Mesendoderm (in vitro differentiated cells): ENCODE measurements at regions not wholly inside any gene's neighbourhood (a gene's known extent, or its start where the extent isn't known, plus 50 kb on each side); places are given as distances from the start of the nearest gene placed in this dataset.

Source experiments
- DNase-seq: peaks from one replicate; pipeline ENCODE4 v3.0.0; 2013
- H2AK5ac ChIP-seq: 2 replicates; pipeline ENCODE4 v1.6.1; 2013; ENCODE audit warnings: low read length, inconsistent platforms
- H2BK120ac ChIP-seq: 2 replicates; pipeline ENCODE4 v1.6.1; 2013; ENCODE audit warnings: low read depth, mild to moderate bottlenecking, low read length, moderate library complexity, mixed read lengths
- H2BK15ac ChIP-seq: replicated peaks from 2 replicates; pipeline ENCODE4 v1.6.1; 2013; ENCODE audit warnings: low read depth, mild to moderate bottlenecking, moderate library complexity
- H2BK5ac ChIP-seq: 2 replicates; pipeline ENCODE4 v1.6.1; 2013; ENCODE audit warnings: low read length, inconsistent platforms
- H3K18ac ChIP-seq: 2 replicates; pipeline ENCODE4 v1.6.1; 2013; ENCODE audit warnings: mild to moderate bottlenecking, low read length, mixed read lengths
- H3K23ac ChIP-seq: one replicate; pipeline ENCODE4 v1.6.1; 2013; ENCODE audit warnings: low read length
- H3K27ac ChIP-seq: 2 replicates; pipeline ENCODE4 v1.5.1; 2013; ENCODE audit warnings: low read depth, mild to moderate bottlenecking, inconsistent platforms, low read length, moderate library complexity
- H3K27me3 ChIP-seq: 2 replicates; pipeline ENCODE4 v1.6.1; 2013; ENCODE audit warnings: low read length, control low read depth, mild to moderate bottlenecking, inconsistent platforms; ENCODE audit not compliant: insufficient read depth, poor library complexity
- H3K36me3 ChIP-seq: 2 replicates; pipeline ENCODE4 v1.6.1; 2013; ENCODE audit warnings: low read length, inconsistent platforms; ENCODE audit not compliant: control insufficient read depth, insufficient read depth
- H3K4ac ChIP-seq: one replicate; pipeline ENCODE4 v1.6.1; 2013; ENCODE audit warnings: low read depth, mild to moderate bottlenecking, low read length, moderate library complexity
- H3K4me1 ChIP-seq: 2 replicates; pipeline ENCODE4 v1.6.1; 2013; ENCODE audit warnings: low read depth, low read length, inconsistent platforms; ENCODE audit not compliant: control insufficient read depth
- H3K4me2 ChIP-seq: 2 replicates; pipeline ENCODE4 v1.6.1; 2013; ENCODE audit warnings: low read length
- H3K4me3 ChIP-seq: 2 replicates; pipeline ENCODE4 v1.5.1; 2013; ENCODE audit warnings: mild to moderate bottlenecking, low read length
- H3K56ac ChIP-seq: one replicate; pipeline ENCODE4 v1.6.1; 2013; ENCODE audit warnings: low read length
- H3K79me1 ChIP-seq: 2 replicates; pipeline ENCODE4 v1.6.1; 2013; ENCODE audit warnings: low read length, inconsistent platforms
- H3K79me2 ChIP-seq: 2 replicates; pipeline ENCODE4 v1.6.1; 2013; ENCODE audit warnings: mild to moderate bottlenecking, low read length; ENCODE audit not compliant: control insufficient read depth, insufficient read depth
- H3K9ac ChIP-seq: 2 replicates; pipeline ENCODE4 v1.6.1; 2013; ENCODE audit warnings: low read length, inconsistent platforms
- H4K5ac ChIP-seq: one replicate; pipeline ENCODE4 v1.6.1; 2013; ENCODE audit warnings: low read length
- H4K8ac ChIP-seq: one replicate; pipeline ENCODE4 v1.6.1; 2013; ENCODE audit warnings: low read depth, mild to moderate bottlenecking, control low read depth, low read length, moderate library complexity
- WGBS: extraction: QIAGEN DNeasy Blood & Tissue Kit; methylation state at CpG from one replicate; pipeline ENCODE4 v1.1.7; 2013; ENCODE audit warnings: low lambda C conversion rate, missing lambda C conversion rate; ENCODE audit not compliant: insufficient coverage; ENCODE audit errors: extremely low coverage; 5-methylcytosine and 5-hydroxymethylcytosine counted together

DNA sequence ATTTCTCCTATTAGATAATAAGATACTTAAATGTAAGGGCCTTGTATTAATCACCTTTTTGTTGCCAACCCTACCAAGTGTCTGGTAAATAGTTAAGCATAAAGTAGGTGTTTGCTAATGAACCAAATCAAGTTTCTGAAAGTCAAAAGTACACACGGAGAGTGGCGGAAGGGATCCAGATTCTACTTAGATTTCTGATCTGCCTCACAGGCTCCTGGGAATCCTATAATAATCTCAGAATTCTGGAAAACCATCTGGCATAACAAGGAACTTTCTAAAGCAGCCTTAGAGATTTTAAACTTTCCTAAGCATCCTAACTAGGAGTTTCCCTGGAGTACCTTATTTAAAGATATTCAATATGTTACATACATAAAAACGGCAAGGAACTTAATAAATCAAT, 363.2 kb upstream of the SMC2 start:
- Histone ChIP-seq H4K5ac (no peak overlapping the region), H3K36me3 (no peaks in the 10 kb centered on the region), H3K4me2 (no peak overlapping the region), H3K18ac (no peak overlapping the region), H3K79me2 (no peaks in the 10 kb centered on the region), H3K27me3 (no peaks in the 10 kb centered on the region), H2BK5ac (no peak overlapping the region), H3K27ac (no peak overlapping the region), H3K4me1 (no peaks in the 10 kb centered on the region), H3K56ac (no peak overlapping the region), H2BK120ac (no peak overlapping the region), H2BK15ac (no peak overlapping the region), H3K23ac (no peak overlapping the region), H3K4me3 (no peak overlapping the region), H3K9ac (no peak overlapping the region), H3K4ac (no peak overlapping the region), H4K8ac (no peak overlapping the region), H2AK5ac (no peak overlapping the region), H3K79me1 (no peaks in the 10 kb centered on the region)
- no peak for DNase-seq
- WGBS, result no CpG with 5 or more reads among the region's 3 CpGs

GRCh38 chr9:103731541-103731940, 362.6 kb upstream of the SMC2 start:
- no peak overlapping the region for H3K4me3 ChIP-seq

GRCh38 chr9:103734471-103734870, 359.6 kb upstream of the SMC2 start:
- H3K4me1 ChIP-seq, result no peaks in the 10 kb centered on the region
- H2AK5ac ChIP-seq, result no peak overlapping the region
- no peak overlapping the region for H2BK15ac ChIP-seq
- no peak overlapping the region for H2BK120ac ChIP-seq
- H4K5ac ChIP-seq, result no peak overlapping the region
- no peak overlapping the region for H4K8ac ChIP-seq
- no peak overlapping the region for H3K4me3 ChIP-seq
- no peaks in the 10 kb centered on the region for H3K36me3 ChIP-seq
- H3K23ac ChIP-seq, result no peak overlapping the region
- no CpG with 5 or more reads among the region's 1 CpG for WGBS
- H3K27ac ChIP-seq, result no peak overlapping the region
- no peak overlapping the region for H3K9ac ChIP-seq
- H3K79me2 ChIP-seq, result no peaks in the 10 kb centered on the region
- no peak overlapping the region for H3K56ac ChIP-seq
- H3K18ac ChIP-seq, result no peak overlapping the region
- no peak for DNase-seq
- no peak overlapping the region for H3K4ac ChIP-seq
- H3K79me1 ChIP-seq, result no peaks in the 10 kb centered on the region
- H2BK5ac ChIP-seq, result no peak overlapping the region
- no peak overlapping the region for H3K4me2 ChIP-seq
- no peaks in the 10 kb centered on the region for H3K27me3 ChIP-seq

More at GRCh38 chr9:103731541-103731940, 362.6 kb upstream of the SMC2 start:
- no peak for DNase-seq
- Histone ChIP-seq H4K8ac (no peak overlapping the region), H3K27me3 (no peaks in the 10 kb centered on the region), H3K56ac (no peak overlapping the region), H3K79me1 (no peaks in the 10 kb centered on the region), H3K4me1 (no peaks in the 10 kb centered on the region), H4K5ac (no peak overlapping the region), H3K4me2 (no peak overlapping the region), H2AK5ac (no peak overlapping the region), H3K79me2 (no peaks in the 10 kb centered on the region), H3K18ac (no peak overlapping the region), H3K23ac (no peak overlapping the region), H3K9ac (no peak overlapping the region), H3K36me3 (no peaks in the 10 kb centered on the region), H2BK5ac (no peak overlapping the region), H3K4ac (no peak overlapping the region), H2BK120ac (no peak overlapping the region), H2BK15ac (no peak overlapping the region), H3K27ac (no peak overlapping the region)
- WGBS, result no CpG with 5 or more reads among the region's 2 CpGs

- no peak overlapping the region for H3K23ac ChIP-seq
- DNase-seq, result no peak
- H3K79me1 ChIP-seq, result no peaks in the 10 kb centered on the region
- WGBS, result no CpG with 5 or more reads among the region's 2 CpGs
- no peak overlapping the region for H3K4ac ChIP-seq
- no peak overlapping the region for H4K5ac ChIP-seq
- H3K27ac ChIP-seq, result no peak overlapping the region
- no peak overlapping the region for H2BK5ac ChIP-seq
- H3K4me1 ChIP-seq, result no peaks in the 10 kb centered on the region
- H3K9ac ChIP-seq, result no peak overlapping the region
- no peaks in the 10 kb centered on the region for H3K79me2 ChIP-seq
- H2BK120ac ChIP-seq, result no peak overlapping the region
- no peak overlapping the region for H3K4me2 ChIP-seq
- no peak overlapping the region for H3K18ac ChIP-seq
- H2AK5ac ChIP-seq, result no peak overlapping the region
- H3K27me3 ChIP-seq, result no peaks in the 10 kb centered on the region
- no peaks in the 10 kb centered on the region for H3K36me3 ChIP-seq
- no peak overlapping the region for H3K4me3 ChIP-seq
- H4K8ac ChIP-seq, result no peak overlapping the region
- H2BK15ac ChIP-seq, result no peak overlapping the region
- no peak overlapping the region for H3K56ac ChIP-seq
These were observed 338.7 kb upstream of the SMC2 start for GRCh38 chr9:103755441-103755840.

DNA sequence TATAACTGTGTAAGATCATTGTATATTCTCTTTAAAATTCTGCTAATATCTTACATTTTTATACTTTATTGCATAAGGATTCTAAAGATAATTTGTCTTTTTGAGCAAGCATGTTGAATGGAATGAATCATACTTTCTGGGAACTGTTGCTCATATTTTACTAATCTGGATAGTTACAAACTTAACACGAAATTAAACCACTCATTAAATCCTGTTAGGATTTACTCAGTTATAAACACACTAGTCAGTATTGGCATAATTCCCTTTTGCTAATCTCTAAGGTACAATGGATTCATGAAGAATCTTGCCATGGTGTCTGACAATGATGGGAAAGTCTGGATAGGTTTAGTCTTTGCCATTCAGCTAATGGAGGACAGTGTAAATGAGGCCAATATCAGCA, 338.1 kb upstream of the SMC2 start:
- H4K5ac ChIP-seq, result no peak overlapping the region
- no peaks in the 10 kb centered on the region for H3K79me2 ChIP-seq
- H2AK5ac ChIP-seq, result no peak overlapping the region
- no peak overlapping the region for H3K27ac ChIP-seq
- no peak overlapping the region for H3K4me2 ChIP-seq
- no peaks in the 10 kb centered on the region for H3K36me3 ChIP-seq
- H3K4ac ChIP-seq, result no peak overlapping the region
- H3K9ac ChIP-seq, result no peak overlapping the region
- no peak overlapping the region for H2BK5ac ChIP-seq
- no peak overlapping the region for H2BK15ac ChIP-seq
- no peak overlapping the region for H3K23ac ChIP-seq
- H3K18ac ChIP-seq, result no peak overlapping the region
- no peak overlapping the region for H2BK120ac ChIP-seq
- no peaks in the 10 kb centered on the region for H3K79me1 ChIP-seq
- no peak overlapping the region for H3K4me3 ChIP-seq
- H3K56ac ChIP-seq, result no peak overlapping the region
- no CpG with 5 or more reads among the region's 1 CpG for WGBS
- no peaks in the 10 kb centered on the region for H3K4me1 ChIP-seq
- no peaks in the 10 kb centered on the region for H3K27me3 ChIP-seq
- no peak for DNase-seq
- no peak overlapping the region for H4K8ac ChIP-seq

- Histone ChIP-seq H3K79me1 (no peaks in the 10 kb centered on the region), H3K23ac (no peak overlapping the region), H3K9ac (no peak overlapping the region), H3K36me3 (no peaks in the 10 kb centered on the region), H2BK15ac (no peak overlapping the region), H3K4ac (no peak overlapping the region), H3K4me1 (no peaks in the 10 kb centered on the region), H3K27me3 (no peaks in the 10 kb centered on the region), H3K4me3 (no peak overlapping the region), H3K18ac (no peak overlapping the region), H3K27ac (no peak overlapping the region), H3K4me2 (no peak overlapping the region), H3K79me2 (no peaks in the 10 kb centered on the region), H2BK120ac (no peak overlapping the region), H2AK5ac (no peak overlapping the region), H2BK5ac (no peak overlapping the region), H4K5ac (no peak overlapping the region), H4K8ac (no peak overlapping the region), H3K56ac (no peak overlapping the region)
- DNase-seq, result peak; percentile 66
- no CpG with 5 or more reads among the region's 3 CpGs for WGBS
These were observed 337.0 kb upstream of the SMC2 start for GRCh38 chr9:103757062-103757461.
